T-helper 17 cell (primary cell): ENCODE measurements at regions not wholly inside any gene's neighbourhood (a gene's known extent, or its start where the extent isn't known, plus 50 kb on each side); places are given as distances from the start of the nearest gene placed in this dataset.

Experiments used
- ATAC-seq: fragments of 150-1000 bp; cut with Tn5 transposase; 2 replicates; pipeline ENCODE4 v1.10.0; 2021; ENCODE audit warnings: mild to moderate bottlenecking, moderate library complexity
- DNase-seq, 3 donors: peaks; one replicate each; pipeline versions ENCODE4 v3.0.0 to v3.0.0-alpha.2; 2020 to 2021
- H3K9me3 ChIP-seq: one replicate; pipeline ENCODE4 v1.7.0; 2013; ENCODE audit warnings: low read length, mild to moderate bottlenecking; ENCODE audit not compliant: control insufficient read depth, poor library complexity, severe bottlenecking
- H3K27ac Mint-ChIP-seq: one replicate; pipeline ENCODE4 v1.8.0; 2022; ENCODE audit warnings: mild to moderate bottlenecking, moderate library complexity, mixed read lengths
- H3K27me3 Mint-ChIP-seq: one replicate; pipeline ENCODE4 v1.8.0; 2022; ENCODE audit warnings: mixed read lengths
- H3K36me3 Mint-ChIP-seq: one replicate; pipeline ENCODE4 v1.8.0; 2022; ENCODE audit warnings: low read depth, mixed read lengths
- H3K4me1 Mint-ChIP-seq: one replicate; pipeline ENCODE4 v1.8.0; 2022; ENCODE audit warnings: mild to moderate bottlenecking, mixed read lengths
- H3K4me3 Mint-ChIP-seq: one replicate; pipeline ENCODE4 v1.8.0; 2022; ENCODE audit warnings: mild to moderate bottlenecking, moderate library complexity, mixed read lengths

DNA sequence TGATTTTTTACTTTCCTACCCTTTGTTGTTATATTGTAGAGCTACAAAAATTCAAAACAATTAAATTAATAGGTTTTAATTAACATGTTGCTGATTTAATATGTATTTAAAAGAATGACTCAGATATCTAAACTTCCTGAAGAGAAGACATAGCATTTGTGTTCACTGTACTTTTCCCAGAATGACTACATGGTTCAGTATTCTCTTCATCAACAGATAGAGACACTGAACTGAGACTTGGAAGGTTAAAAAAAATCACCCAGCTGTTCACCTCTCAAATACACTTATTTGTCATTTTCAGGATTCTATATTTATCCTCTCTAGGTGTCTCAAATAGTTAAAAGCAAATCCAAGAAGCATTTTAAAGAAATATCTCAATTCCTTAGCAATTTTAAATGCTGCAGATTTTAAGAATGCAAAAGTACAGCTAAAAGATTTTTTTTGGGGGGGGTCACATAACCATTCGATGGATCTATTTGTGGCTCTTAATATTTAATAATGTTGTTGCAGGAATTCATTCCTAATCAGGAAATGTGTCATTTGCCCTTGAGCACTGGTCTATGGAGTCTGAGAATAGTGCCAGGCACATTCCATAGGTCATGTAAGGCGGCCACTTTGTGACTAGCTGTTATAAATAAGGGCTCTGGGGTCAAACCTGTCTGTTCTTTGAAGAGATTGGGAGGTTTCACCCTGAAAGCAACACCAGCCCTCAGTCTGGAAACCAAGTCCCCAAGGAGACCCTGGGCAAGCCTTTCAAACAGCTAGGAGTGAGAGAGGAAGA is 463.1 kb downstream of the NR2F1-AS1 start:
- H3K9me3 ChIP-seq = no peaks in the 10 kb centered on the region
- Mint-ChIP-seq H3K4me3 (no peak overlapping the region), H3K27ac (no peak overlapping the region), H3K27me3 (no peaks in the 10 kb centered on the region), H3K36me3 (no peaks in the 10 kb centered on the region), H3K4me1 (no peaks in the 10 kb centered on the region)
- ATAC-seq (no peak), DNase-seq (no peak)

DNA sequence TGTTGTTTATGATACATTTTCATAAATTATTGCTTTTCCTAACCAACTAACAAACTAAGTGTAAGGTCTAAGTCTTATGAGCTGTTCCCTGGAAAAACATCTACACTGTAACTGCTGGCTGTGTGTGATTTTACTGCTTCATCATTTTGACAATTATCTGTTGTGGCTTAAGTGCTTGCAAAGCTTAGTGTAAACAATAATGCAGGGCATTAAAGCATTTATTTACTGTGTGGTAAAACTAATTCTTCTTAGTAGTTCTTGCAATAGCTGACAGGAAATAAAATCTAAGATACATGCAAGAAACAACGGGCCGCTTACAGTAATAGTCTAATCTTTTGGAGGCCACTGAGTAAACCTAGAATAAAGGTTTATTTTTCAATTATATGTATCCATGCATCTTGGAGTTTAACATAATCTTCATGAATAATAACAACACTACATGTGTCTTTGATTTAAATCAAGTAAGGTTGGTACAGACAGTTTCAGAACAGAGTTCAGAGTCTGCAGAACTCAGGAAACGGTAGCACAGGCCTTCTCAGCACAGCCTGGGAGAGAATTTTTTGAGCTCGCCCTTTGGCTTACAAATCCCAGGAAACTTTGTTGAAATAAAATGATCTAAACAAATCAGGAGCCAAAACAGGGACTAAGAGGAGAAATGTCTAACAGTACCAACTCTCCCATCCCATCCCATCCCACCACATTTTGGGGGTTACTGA is 473.1 kb downstream of the NR2F1-AS1 start:
- ATAC-seq (no peak), DNase-seq (no peak)
- no peaks in the 10 kb centered on the region for H3K9me3 ChIP-seq
- H3K36me3 Mint-ChIP-seq = no peaks in the 10 kb centered on the region
- H3K27me3 Mint-ChIP-seq = no peaks in the 10 kb centered on the region
- no peaks in the 10 kb centered on the region for H3K4me1 Mint-ChIP-seq
- no peak overlapping the region for H3K27ac Mint-ChIP-seq
- no peak overlapping the region for H3K4me3 Mint-ChIP-seq

- no peak overlapping the region for H3K4me3 Mint-ChIP-seq
- H3K4me1 Mint-ChIP-seq = no peaks in the 10 kb centered on the region
- no peaks in the 10 kb centered on the region for H3K9me3 ChIP-seq
- H3K27ac Mint-ChIP-seq = no peak overlapping the region
- no peaks in the 10 kb centered on the region for H3K36me3 Mint-ChIP-seq
- H3K27me3 Mint-ChIP-seq = no peaks in the 10 kb centered on the region
- ATAC-seq (no peak), DNase-seq (no peak)
Observed at GRCh38 chr5:93107141-93107540, 473.9 kb downstream of the NR2F1-AS1 start.

DNA sequence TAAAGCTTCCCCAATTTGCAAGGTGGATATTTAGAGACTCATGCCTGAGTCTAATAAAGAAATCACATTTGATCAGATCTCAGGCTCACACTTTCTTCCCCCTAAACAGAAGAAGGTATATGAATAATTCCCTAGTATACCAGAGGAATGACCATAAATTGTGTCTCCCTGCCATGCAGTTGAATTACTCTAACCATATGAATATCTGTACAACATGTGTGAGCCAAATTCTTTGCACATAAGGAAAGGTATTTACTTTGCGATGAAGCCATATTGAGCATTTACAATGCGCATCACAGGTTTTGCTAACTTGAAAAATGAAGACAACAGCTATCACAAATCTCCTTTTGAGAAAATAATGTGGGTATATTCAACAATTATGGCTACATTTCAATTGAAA is 479.4 kb downstream of the NR2F1-AS1 start:
- Mint-ChIP-seq H3K27ac (no peak overlapping the region), H3K4me1 (no peaks in the 10 kb centered on the region), H3K27me3 (no peaks in the 10 kb centered on the region), H3K4me3 (no peak overlapping the region), H3K36me3 (no peaks in the 10 kb centered on the region)
- no peak for DNase-seq
- H3K9me3 ChIP-seq = no peaks in the 10 kb centered on the region
- no peak for ATAC-seq

GRCh38 chr5:93100976-93101375 is 480.0 kb downstream of the NR2F1-AS1 start:
- Mint-ChIP-seq H3K27ac (no peak overlapping the region), H3K27me3 (no peaks in the 10 kb centered on the region), H3K36me3 (no peaks in the 10 kb centered on the region), H3K4me1 (no peaks in the 10 kb centered on the region), H3K4me3 (no peak overlapping the region)
- no peak for DNase-seq
- H3K9me3 ChIP-seq = no peaks in the 10 kb centered on the region
- no peak for ATAC-seq

DNA sequence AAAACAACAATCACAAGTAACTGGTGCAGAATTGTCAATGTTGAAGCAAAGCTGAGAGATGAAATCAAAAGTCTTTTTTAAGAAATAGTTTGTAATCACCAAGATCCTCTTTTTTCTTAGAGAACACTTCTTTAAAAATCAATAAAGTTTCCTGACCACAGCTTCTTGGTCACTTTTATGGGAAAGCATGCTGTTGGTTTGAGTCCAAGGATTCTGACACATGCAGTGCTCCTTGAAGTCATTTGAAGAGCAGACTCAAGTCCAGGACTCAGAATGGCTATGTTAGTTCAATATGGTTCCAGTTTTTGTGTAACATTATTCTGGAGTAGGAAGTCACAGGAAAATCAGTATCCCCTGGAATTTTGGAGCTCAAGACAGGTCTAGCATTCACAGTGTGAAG is 480.6 kb downstream of the NR2F1-AS1 start:
- no peak overlapping the region for H3K4me3 Mint-ChIP-seq
- no peaks in the 10 kb centered on the region for H3K36me3 Mint-ChIP-seq
- H3K9me3 ChIP-seq = no peaks in the 10 kb centered on the region
- no peaks in the 10 kb centered on the region for H3K27me3 Mint-ChIP-seq
- DNase-seq (no peak), ATAC-seq (no peak)
- H3K27ac Mint-ChIP-seq = no peak overlapping the region
- H3K4me1 Mint-ChIP-seq = no peaks in the 10 kb centered on the region

DNA sequence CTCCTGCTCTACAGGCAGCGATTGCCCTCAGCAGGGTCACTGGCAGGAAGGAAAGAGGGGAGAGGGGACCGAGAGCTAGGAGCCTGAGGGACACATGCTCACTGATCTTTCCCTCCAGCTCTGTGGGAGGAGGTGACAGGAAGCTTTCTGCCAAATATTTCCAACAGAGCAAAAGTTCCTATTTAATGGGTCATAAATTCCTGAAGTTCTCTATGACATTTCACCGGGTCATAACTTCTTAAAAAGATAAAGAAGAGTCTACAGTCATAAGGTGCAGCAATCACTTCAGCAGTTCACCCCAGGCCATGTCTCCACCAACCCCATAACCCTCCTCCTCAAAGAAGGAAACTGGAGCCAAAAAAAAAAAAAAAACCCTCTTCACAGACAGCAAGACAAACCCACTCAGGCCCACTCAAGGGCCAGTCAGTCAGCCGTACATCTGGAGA is 481.1 kb downstream of the NR2F1-AS1 start:
- Mint-ChIP-seq H3K27me3 (no peaks in the 10 kb centered on the region), H3K4me3 (no peak overlapping the region), H3K27ac (no peak overlapping the region), H3K4me1 (no peaks in the 10 kb centered on the region), H3K36me3 (no peaks in the 10 kb centered on the region)
- ATAC-seq (no peak), DNase-seq (no peak)
- no peaks in the 10 kb centered on the region for H3K9me3 ChIP-seq

DNA sequence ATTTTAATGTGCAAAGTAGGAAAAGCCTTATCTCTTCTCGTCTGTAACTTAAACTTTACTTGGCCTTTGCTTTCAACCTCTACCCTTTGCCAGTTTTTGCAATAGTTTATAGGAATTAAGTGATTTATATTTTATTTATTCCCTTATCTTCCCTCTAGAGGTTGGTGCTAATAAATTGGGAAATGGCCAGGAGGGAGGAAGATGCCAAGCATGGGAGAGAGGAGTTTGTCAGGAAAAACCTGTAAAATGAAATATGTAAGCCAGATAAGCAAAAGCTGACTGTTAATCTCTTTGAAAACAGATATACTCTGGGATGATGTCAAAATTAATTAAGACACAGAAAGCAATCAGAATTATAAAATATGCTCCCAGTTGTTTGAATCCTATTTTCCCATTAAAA is 484.5 kb downstream of the NR2F1-AS1 start:
- H3K4me1 Mint-ChIP-seq = no peaks in the 10 kb centered on the region
- no peaks in the 10 kb centered on the region for H3K27me3 Mint-ChIP-seq
- H3K36me3 Mint-ChIP-seq = no peaks in the 10 kb centered on the region
- no peak overlapping the region for H3K4me3 Mint-ChIP-seq
- DNase-seq (no peak), ATAC-seq (no peak)
- no peak overlapping the region for H3K27ac Mint-ChIP-seq
- H3K9me3 ChIP-seq = no peaks in the 10 kb centered on the region

DNA sequence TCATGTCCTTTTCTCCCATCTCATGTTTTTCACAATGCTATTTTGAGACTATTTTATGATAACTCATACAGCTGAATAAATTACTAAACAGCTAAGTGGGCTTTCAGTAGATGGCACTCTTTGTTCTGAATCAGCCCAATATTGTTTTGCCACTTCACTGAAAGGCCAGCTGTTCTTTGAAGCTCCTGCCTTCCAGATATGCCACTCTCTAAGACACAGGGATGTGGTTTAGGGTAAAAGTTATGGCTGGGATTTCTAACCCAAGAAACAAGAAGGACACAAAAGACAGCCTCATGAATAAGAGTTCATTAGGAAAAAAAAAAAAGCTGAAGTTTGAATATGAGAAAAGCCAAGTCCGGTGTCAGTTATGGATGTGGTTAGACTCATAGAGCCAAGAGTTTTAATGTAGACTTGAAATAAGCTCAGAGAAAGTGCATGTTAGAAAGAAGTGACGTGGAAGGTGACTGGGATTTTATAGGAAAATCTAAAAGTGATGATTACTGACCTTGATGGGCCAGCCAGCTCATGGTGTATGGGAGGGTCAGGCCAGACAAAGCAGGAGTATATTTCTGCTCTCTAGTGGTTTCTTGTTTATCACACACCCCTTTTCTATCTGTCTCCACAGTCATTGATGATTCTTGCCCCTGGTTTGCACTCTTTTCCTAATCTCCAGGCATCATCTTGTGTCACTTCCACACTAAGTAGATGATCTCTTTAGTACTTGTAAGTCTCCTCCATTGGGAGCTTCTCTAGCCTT is 488.5 kb downstream of the NR2F1-AS1 start:
- no peaks in the 10 kb centered on the region for H3K9me3 ChIP-seq
- Mint-ChIP-seq H3K4me3 (no peak overlapping the region), H3K27ac (no peak overlapping the region), H3K4me1 (no peaks in the 10 kb centered on the region), H3K36me3 (no peaks in the 10 kb centered on the region), H3K27me3 (no peaks in the 10 kb centered on the region)
- no peak for DNase-seq
- no peak for ATAC-seq

DNA sequence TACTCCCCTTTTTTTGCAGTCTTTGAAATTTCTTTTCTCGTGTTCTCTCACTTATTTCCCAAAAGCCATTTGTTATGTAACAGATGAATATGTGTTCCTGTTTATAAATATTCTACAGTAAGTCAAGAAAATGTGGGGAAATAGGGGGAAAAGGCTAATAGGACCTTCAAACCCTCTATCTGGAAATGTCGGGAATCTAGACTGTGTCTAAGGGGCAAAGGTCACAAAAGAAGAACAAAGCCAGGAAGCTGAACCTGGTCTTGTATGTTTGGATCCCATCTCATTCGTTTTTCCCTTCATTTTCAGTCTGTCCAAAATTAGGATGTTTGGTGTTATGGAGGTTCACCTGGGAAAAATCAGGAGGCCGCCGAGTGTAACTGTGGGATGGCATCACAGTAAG is 490.3 kb downstream of the NR2F1-AS1 start:
- H3K27me3 Mint-ChIP-seq = no peaks in the 10 kb centered on the region
- no peaks in the 10 kb centered on the region for H3K4me1 Mint-ChIP-seq
- H3K9me3 ChIP-seq = no peaks in the 10 kb centered on the region
- no peaks in the 10 kb centered on the region for H3K36me3 Mint-ChIP-seq
- H3K27ac Mint-ChIP-seq = no peak overlapping the region
- no peak for DNase-seq
- no peak for ATAC-seq
- no peak overlapping the region for H3K4me3 Mint-ChIP-seq

GRCh38 chr5:93088592-93089389 is 492.2 kb downstream of the NR2F1-AS1 start:
- DNase-seq (no peak), ATAC-seq (no peak)
- Mint-ChIP-seq H3K27ac (no peak overlapping the region), H3K4me3 (no peak overlapping the region), H3K36me3 (no peaks in the 10 kb centered on the region), H3K4me1 (no peaks in the 10 kb centered on the region), H3K27me3 (no peaks in the 10 kb centered on the region)
- H3K9me3 ChIP-seq = no peaks in the 10 kb centered on the region

- H3K9me3 ChIP-seq = no peaks in the 10 kb centered on the region
Observed at GRCh38 chr5:93087326-93087725, 493.7 kb downstream of the NR2F1-AS1 start.

GRCh38 chr5:93082981-93083380 is 498.0 kb downstream of the NR2F1-AS1 start:
- H3K4me3 Mint-ChIP-seq = no peak overlapping the region
- no peaks in the 10 kb centered on the region for H3K4me1 Mint-ChIP-seq
- no peaks in the 10 kb centered on the region for H3K9me3 ChIP-seq
- no peaks in the 10 kb centered on the region for H3K36me3 Mint-ChIP-seq
- H3K27ac Mint-ChIP-seq = no peak overlapping the region
- ATAC-seq = no peak
- DNase-seq = no peak
- H3K27me3 Mint-ChIP-seq = no peaks in the 10 kb centered on the region

More at GRCh38 chr5:93087326-93087725, 493.7 kb downstream of the NR2F1-AS1 start:
- no peaks in the 10 kb centered on the region for H3K4me1 Mint-ChIP-seq
- no peaks in the 10 kb centered on the region for H3K36me3 Mint-ChIP-seq
- no peak overlapping the region for H3K27ac Mint-ChIP-seq
- no peaks in the 10 kb centered on the region for H3K27me3 Mint-ChIP-seq
- H3K4me3 Mint-ChIP-seq = no peak overlapping the region
- ATAC-seq = no peak
- DNase-seq = no peak
